Mucosa of descending colon (tissue), 3 donors: ENCODE measurements at regions not wholly inside any gene's neighbourhood (a gene's known extent, or its start where the extent isn't known, plus 50 kb on each side); places are given as distances from the start of the nearest gene placed in this dataset.

Experiments
- ATAC-seq: fragments of 200-7000 bp; cut with Tn5 transposase; one replicate; pipeline ENCODE4 v1.9.1; 2020; ENCODE audit warnings: mild to moderate bottlenecking, moderate library complexity
- DNase-seq, 3 donors: peaks; one replicate each; pipeline ENCODE4 v3.0.0-alpha.2; 2020
- H3K36me3 ChIP-seq: fragments of 200-600 bp; one replicate; pipeline ENCODE4 v1.8.0; 2021; ENCODE audit warnings: low read depth, mild to moderate bottlenecking
- H3K4me1 ChIP-seq: fragments of 200-600 bp; one replicate; pipeline ENCODE4 v1.8.0; 2021; ENCODE audit warnings: low read depth, mild to moderate bottlenecking
- H3K4me3 ChIP-seq: fragments of 200-600 bp; one replicate; pipeline ENCODE4 v1.8.0; 2021; ENCODE audit warnings: mild to moderate bottlenecking
- H3K9me3 ChIP-seq: fragments of 200-600 bp; one replicate; pipeline ENCODE4 v1.8.0; 2021; ENCODE audit warnings: mild to moderate bottlenecking
- intact Hi-C, 2 donors: fragments of 100-400 bp; cut with DNase I in 1 of 2; cut with micrococcal nuclease in 1 of 2; formaldehyde crosslinking; loops; one replicate each; pipeline versions ENCODE4 v1.11.0 to v1.11.1; 2022; cut with DNase I, micrococcal nuclease
- TF ChIP-seq, protein P1 (sequence below): fragments of 200-600 bp; IDR thresholded peaks from one replicate; pipeline ENCODE4 v1.8.0; 2022; ENCODE audit warnings: antibody characterized with exemption, mild to moderate bottlenecking
- donor health status: DM: no; HTN: no; CAD: no; lungs with moderate emphysema.
- donor health status: DM: no; HTN: no; CAD: no.
- donor health status: DM: no; HTN: yes; CAD: no.

GRCh38 chr5:21212026-21212425, 1224.0 kb upstream of the CDH18 start:
- Histone ChIP-seq H3K4me3 (no peak overlapping the region), H3K4me1 (no peaks in the 10 kb centered on the region), H3K9me3 (peaks cover 6% of the 10 kb centered on the region), H3K36me3 (no peaks in the 10 kb centered on the region)
- ATAC-seq, result no peak
- DNase-seq, result no peak
- TF ChIP-seq, protein P1, sequence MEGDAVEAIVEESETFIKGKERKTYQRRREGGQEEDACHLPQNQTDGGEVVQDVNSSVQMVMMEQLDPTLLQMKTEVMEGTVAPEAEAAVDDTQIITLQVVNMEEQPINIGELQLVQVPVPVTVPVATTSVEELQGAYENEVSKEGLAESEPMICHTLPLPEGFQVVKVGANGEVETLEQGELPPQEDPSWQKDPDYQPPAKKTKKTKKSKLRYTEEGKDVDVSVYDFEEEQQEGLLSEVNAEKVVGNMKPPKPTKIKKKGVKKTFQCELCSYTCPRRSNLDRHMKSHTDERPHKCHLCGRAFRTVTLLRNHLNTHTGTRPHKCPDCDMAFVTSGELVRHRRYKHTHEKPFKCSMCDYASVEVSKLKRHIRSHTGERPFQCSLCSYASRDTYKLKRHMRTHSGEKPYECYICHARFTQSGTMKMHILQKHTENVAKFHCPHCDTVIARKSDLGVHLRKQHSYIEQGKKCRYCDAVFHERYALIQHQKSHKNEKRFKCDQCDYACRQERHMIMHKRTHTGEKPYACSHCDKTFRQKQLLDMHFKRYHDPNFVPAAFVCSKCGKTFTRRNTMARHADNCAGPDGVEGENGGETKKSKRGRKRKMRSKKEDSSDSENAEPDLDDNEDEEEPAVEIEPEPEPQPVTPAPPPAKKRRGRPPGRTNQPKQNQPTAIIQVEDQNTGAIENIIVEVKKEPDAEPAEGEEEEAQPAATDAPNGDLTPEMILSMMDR, result no peak
- intact Hi-C loops, result no loop called here

DNA sequence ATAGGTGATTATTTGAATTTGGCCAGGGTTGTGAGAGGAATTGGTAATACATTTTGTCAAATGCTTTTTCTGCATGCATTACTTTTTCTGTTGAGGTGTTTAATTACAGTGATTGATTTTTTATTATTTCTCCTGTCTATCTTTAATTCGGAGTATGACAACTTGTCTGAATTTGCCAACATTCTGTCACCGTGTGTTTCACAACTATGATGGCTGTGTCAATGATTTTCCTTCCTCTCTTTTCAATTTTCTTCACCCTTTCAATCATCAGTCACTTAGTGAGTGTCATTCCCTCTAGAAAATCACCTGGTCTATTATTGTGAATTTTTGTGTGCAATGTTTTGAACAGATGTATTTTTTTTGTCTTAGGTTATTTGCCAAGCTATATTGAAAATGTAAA, 1221.4 kb upstream of the CDH18 start:
- no peaks in the 10 kb centered on the region for H3K36me3 ChIP-seq
- intact Hi-C loops, result no loop called here

DNA sequence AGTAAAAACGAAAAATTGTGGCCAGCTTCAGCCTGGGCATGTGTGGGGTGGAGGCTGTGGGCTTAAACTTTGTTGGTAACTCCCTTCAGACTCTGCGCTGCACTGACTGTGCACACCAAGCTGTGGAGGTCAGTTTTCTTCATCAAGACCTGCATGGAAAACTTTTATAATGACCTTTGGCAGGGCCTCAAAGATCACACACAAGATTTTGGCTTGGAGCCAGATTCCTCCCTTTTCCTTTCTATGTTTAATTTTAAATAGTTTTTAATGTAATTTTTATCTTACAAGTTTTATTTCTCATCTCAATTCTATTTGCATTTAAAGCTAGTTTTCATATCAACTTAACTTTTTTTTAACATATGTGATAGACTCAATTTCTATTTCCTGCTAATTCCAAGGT, 1211.1 kb upstream of the CDH18 start:
- H3K4me3 ChIP-seq, result no peak overlapping the region
- intact Hi-C loops, result no loop called here
- TF ChIP-seq, protein P1, result no peak
- peaks cover 10% of the 10 kb centered on the region for H3K9me3 ChIP-seq
- H3K4me1 ChIP-seq, result no peaks in the 10 kb centered on the region
- no peaks in the 10 kb centered on the region for H3K36me3 ChIP-seq
- no peak for DNase-seq
- no peak for ATAC-seq

More for the DNA sequence above, 1221.4 kb upstream of the CDH18 start:
- ATAC-seq (no peak), DNase-seq (no peak)
- H3K4me1 ChIP-seq, result no peaks in the 10 kb centered on the region
- H3K4me3 ChIP-seq, result no peak overlapping the region
- TF ChIP-seq, protein P1, result no peak
- H3K9me3 ChIP-seq, result peaks cover 6% of the 10 kb centered on the region

GRCh38 chr5:21195145-21195544, 1207.1 kb upstream of the CDH18 start:
- Histone ChIP-seq H3K36me3 (no peaks in the 10 kb centered on the region), H3K9me3 (peaks cover 14% of the 10 kb centered on the region), H3K4me1 (no peaks in the 10 kb centered on the region), H3K4me3 (no peak overlapping the region)
- TF ChIP-seq, protein P1, result no peak
- intact Hi-C loops, result no loop called here
- ATAC-seq, result no peak
- no peak for DNase-seq

GRCh38 chr5:21185536-21185935, 1197.5 kb upstream of the CDH18 start:
- DNase-seq (no peak), ATAC-seq (no peak)
- no peak overlapping the region for H3K4me3 ChIP-seq
- TF ChIP-seq, protein P1, result no peak
- H3K4me1 ChIP-seq, result no peaks in the 10 kb centered on the region
- peaks cover 33% of the 10 kb centered on the region for H3K9me3 ChIP-seq
- intact Hi-C loops, result no loop called here
- H3K36me3 ChIP-seq, result no peaks in the 10 kb centered on the region

DNA sequence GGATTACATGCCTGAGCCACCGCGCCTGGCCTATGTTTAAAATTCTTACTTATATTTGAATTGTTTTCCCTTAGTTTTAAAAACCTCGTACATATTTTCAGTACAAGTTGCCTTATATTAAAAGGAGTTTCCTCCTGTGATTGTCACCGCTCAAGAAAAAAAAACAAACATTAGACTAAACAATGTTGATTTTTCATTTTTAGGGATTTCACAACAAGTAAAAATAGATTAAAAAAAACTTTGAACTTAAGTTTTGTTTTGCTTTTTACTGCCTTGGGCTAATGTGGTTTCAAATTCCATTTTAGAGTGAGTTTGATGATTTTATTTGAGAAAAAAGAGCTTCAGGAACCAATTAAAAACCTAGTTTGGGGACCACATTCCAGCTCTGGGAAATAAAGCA, 1196.6 kb upstream of the CDH18 start:
- Histone ChIP-seq H3K36me3 (no peaks in the 10 kb centered on the region), H3K4me1 (no peaks in the 10 kb centered on the region), H3K9me3 (peaks cover 33% of the 10 kb centered on the region), H3K4me3 (no peak overlapping the region)
- no peak for ATAC-seq
- intact Hi-C loops, result no loop called here
- TF ChIP-seq, protein P1, result no peak
- no peak for DNase-seq
